Fibroblast of the conjunctiva (primary cell): ENCODE measurements at regions not wholly inside any gene's neighbourhood (a gene's known extent, or its start where the extent isn't known, plus 50 kb on each side); places are given as distances from the start of the nearest gene placed in this dataset.

ENCODE experiments used
- DNase-seq: peaks from one replicate; pipeline ENCODE4 v3.0.0-alpha.2; 2010; ENCODE audit warnings: low read depth

DNA sequence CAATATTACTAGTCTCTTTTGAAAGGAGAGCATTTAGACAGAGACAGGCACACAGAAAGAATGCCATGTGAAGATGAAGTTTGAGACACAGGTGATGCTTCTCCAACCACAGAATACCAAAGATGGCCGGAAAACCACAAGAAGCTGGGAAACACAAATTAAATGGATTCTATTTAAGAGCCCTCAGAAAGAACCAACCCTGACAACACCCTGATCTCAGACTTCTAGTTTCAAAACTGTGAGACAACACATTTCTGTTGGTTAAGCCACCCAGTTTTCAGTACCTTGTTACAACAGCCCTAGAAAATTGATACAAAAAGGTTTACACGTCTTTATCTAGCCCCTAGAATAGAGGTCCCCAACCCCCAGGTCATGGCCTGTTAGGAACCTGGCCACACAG is 79.8 kb upstream of the CCNG1 start:
- no peak for DNase-seq

DNA sequence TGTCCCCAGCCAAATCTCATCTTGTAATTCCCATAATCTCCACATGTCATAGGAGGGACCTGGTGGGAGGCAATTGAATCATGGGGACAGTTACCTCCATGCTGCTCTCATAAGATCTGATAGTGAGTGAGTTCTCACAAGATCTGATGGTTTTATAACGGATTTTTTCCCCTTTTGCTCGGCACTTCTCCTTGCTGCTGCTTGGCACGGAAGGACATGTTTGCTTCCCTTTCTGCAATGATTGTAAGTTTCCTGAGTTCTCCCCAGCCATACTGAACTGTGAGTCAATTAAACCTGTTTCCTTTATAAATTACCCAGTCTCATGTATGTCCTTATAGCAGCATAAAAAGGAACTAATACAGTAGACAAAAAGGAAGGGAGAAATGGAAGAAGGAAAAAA is 76.7 kb upstream of the CCNG1 start:
- no peak for DNase-seq

DNA sequence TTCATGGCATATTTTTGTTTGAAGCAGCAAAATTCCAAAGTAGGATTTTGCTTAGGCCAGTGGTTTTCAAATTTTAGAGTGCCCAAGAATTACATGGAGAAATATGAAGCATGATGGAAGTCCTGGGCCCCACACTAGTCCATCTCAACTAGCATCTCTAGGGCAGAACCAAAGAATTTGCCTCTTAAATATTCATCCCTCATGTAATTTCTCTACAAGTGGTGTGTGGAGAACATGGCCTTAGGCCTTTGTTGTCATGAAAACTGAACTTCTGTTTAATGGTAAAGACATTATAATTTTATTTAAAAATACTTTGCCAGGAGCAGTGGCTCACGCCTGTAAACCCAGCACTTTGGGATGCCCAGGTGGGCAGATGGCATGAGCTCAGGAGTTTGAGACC is 75.9 kb upstream of the CCNG1 start:
- DNase-seq, result no peak

DNA sequence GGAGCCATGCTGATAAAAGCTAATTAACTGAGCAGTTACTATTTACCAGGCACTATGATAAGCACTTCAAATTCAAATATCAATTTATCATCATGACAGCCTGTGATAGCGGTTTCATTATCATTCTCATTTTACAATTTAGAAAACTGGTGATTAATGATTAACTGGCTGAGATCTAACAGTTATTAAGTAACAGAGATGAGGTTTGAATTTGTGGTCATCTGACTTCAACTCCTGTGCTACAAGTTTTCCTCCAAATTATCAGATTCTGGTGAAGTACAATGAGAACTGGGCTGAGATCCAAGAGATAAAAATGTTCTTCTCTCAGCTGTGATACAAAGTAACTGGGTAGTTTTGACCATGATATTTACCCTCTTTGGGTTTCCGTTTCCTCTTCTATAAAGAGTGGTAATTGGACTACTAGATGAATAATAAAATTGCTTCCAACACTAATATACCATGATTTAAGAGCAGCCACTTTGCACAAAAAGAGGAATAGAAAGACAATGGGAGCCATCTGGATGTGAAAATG is 74.5 kb upstream of the CCNG1 start:
- no peak for DNase-seq

DNA sequence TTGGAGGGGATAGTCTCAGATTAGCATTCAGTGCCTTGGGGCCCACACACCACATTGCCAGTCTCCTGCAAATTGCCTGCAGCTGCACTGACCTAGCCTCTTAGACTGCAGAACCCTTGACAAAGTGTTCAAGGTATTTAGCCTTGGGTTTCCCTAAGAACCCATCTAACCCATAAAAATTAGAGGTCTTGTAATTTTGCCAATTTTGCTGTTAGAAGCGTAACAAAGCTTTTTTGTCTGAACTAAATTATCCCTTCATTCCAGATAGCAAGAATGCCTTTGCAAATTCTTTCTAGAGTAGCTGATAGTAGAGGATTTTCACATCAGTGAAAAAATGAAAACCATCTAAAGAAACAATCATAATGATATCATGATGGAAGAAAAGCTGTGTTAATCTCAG is 74.0 kb upstream of the CCNG1 start:
- no peak for DNase-seq

DNA sequence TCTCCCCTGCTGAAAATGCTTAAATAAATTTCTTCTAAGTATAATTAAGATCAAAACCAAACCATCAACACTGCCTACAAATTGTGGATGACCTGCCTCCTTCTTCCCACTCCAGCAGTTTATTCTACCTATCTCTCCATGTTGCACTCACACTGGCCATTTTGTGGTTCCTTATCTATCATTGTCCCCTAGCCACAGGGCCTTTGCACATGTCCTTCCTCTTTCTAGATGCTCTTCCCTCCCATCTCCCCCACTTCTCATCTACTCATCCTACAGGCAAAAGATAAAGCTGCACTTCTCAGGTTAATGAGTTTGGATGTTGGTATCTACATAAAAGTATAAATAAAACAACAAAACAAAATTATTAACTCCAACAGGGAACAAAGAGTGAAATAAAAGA is 70.6 kb upstream of the CCNG1 start:
- no peak for DNase-seq

DNA sequence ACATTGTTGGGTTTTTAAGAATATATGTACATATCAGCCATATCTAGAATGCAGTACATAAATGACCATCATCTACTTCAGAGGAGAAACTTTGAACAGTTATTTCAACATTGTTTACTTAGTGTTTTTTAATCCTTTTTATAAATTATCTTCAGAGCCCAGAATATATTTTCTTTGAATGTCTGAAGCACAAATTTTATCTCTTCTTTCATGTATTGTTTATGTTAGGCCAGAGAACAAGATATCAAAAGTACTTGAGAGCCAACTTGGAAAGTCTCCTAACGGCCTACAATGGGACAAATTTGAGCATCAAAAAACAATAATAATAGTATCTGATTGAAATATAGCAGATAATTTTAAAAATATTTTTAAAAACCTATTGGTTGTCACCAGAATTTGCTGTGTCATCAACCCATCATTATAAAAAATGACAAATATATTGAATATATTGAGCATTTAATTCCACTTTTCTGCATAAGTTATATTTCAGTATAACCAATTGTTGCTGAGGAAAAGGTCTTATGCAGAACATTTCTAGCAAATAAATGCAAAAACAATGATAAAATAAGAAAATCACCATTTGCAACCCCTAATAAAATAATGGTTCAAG is 67.5 kb upstream of the CCNG1 start:
- no peak for DNase-seq

DNA sequence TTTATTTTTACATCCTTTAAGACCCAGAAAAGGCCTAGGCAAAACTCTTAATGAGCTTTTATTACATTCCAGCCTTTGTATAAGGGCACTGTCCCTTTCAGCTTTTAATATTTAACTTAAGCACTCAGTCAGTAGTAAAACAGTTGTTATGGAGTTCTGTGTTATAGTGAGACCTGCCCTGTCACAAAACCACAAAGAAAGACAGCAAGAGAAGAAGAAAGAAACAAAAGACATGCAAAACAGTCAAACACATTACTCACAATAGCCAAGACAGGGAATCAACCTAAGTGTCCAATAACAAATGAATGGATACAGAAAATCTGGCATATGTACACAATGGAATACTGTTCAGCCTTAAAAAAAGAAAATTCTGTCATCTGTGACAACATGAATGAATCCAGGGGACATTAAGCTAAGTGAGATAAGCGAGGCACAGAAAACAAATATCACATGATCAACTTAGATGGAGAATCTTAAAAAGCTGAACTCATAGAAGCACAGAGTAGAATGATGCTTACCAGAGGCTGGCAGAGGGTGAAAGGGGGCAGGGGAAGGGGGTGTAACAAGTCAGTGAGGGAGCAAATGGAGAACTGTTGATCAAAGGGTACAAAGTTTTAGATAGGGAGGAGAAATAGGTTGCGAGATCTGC is 63.8 kb upstream of the CCNG1 start:
- no peak for DNase-seq

DNA sequence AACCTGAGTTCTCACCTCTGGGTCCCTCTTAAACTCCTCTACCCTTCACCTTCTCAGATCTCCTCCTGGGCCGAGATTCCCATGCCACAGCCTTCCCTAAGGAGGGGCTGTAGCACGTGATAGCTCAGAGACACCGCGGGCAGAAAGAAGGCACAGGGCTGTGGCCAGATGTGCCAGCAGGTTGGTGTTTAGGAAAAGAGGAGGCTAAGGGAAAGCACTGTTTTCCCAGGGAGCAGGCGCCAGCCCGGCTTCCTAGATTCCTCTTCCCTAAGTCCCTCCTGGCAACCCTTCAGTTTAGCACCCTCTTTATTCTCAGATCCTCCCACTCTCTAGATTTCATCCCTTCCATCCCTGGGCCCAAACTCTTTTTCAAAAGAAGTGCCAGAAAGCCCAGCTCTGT is 59.4 kb upstream of the CCNG1 start:
- no peak for DNase-seq

DNA sequence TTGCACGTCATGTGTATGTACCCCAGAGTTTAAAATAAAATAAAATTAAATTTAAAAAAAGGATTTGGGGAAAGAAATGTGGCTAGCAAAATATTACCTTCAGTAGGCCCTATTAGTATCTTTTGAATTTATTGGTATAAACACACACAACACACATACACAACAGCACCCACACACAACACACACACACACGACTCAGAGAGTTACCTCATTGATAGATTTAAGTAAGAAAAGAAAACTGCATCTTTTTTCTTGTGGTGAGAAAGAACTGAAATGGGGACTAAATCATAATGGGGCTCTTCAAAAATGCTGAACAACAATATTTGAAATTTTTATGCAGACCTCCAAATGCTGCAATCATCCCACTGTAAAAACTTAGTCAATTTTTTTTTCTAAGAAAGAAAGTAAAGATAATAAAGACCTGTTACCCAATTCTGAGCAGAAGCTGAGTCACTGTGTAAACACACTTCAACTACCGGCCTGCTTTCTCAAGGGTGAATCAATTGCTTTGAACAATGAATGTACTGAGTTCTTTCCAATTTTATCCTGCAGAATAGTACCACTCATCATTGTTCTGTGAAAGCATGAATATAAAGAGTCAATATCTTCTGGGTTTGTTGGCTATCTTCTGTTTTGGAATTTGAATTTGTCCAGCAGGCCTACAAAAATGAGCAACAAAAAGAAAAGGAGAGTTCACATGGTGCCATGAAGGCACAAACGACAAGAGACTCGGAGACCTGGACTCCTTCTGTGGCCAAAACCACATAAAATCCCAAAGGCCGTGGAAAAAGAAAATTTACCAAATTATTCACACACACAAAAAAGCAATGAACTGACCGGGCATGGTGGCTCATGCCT is 57.9 kb upstream of the CCNG1 start:
- peak; percentile 68 for DNase-seq

DNA sequence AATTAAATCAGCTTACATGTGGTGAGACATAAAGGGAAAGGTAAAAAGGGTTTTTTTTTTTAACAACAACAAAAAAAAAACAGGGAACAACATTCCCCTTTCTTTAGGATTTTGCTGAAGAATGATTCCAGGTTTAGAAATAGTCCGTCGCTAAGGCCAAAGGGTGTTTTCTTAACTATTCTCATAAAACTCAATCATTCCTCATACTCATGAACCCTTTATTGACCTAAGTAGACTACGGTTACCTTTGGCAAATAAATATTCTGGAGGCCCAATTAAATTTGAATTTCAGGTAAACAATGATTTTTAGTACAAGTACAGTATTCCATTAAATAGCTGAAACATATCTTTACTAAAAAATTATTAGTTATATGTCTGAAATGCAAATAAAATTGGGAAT is 55.6 kb upstream of the CCNG1 start:
- no peak for DNase-seq

DNA sequence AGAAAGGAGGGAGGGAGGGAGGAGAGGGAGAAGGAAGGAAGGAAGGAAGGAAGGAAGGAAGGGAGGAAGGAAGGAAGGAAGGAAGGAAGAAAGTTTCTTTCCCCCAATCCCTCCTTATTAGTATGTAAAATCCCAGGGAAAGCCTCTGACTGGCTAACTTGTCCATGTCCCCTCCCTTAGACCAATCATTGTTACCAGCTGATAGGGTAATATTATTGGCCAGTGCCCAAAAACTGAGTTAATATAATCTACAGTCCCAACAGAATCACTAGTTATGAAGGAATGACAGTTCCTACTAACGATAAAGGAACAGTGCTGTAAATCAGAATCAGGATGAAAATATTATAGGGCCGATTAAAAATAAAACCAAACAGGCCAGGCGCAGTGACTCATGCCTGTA is 53.6 kb upstream of the CCNG1 start:
- no peak for DNase-seq

DNA sequence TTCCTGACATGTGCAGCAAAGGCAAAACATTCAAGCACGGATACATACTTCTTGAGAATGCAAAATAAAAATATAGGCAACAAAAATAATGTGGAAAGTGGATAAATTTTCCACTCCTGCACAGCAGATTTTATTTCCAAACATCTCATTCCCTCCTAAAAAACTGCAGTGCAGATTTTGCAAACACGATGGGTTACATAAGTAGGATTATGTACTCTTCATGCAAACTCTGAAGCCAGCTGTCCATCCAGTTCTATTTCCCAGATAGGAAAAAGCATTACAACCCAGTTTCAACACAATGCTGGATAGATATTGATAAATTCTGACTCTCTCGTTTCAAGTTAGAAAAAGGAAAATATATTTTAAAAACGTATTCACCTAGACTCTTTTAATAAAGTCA is 52.7 kb upstream of the CCNG1 start:
- no peak for DNase-seq

DNA sequence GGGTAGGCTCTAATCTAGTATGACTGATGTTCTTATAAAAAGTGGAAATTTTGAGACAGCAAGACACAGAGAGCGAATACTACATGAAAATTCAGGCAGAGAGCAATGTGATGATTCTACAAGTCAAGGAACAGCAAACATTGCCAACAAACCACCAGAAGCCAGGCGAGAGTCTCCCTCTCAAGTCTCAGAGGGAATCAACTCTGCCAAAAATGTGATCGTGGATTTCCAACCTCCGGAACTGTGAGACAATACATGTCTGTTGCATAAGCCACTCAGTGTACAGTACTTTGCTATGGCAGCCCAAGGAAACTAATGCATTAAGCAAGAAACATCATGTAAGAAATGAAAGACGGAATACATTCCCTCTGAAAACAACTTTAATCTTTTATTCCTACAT is 52.1 kb upstream of the CCNG1 start:
- DNase-seq, result peak; percentile 68

DNA sequence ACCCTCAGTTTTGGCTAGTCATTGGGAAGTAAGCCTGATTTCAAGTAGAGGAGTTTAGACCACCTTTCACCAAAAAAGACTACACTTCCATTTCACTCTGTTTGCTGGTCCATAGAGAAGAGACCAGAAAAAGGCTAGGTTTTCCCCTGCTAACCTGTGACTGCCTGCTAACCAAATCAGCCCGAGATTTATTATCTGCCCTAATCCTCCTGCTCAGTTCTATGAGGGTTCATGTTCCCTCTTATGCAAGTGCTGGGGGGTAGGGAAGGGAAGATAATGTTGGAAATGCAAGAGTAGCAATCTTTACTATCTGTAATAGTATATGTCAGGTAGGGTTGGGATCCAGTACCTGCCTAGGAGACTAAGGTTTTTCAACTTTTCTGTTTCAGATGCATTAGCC is 51.6 kb upstream of the CCNG1 start:
- DNase-seq, result no peak

DNA sequence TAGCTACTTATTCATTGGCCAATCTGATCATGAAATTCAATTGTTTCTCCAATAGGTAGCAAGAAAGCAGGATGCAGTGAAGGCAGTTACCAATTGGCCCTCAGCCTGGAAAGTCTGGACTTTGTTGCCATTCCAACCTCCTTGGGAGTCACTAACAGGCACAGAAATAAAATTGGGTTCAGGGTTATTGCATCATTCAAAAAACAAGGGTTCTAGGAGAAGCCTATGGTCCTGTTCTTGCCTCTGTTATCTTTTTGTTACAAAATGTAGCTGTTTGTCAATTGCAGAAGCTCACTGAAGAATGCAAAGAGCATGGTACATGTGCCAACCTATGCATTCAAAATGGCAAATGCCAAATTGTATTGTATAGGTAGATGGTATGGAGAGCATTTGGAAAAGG is 51.0 kb upstream of the CCNG1 start:
- no peak for DNase-seq

DNA sequence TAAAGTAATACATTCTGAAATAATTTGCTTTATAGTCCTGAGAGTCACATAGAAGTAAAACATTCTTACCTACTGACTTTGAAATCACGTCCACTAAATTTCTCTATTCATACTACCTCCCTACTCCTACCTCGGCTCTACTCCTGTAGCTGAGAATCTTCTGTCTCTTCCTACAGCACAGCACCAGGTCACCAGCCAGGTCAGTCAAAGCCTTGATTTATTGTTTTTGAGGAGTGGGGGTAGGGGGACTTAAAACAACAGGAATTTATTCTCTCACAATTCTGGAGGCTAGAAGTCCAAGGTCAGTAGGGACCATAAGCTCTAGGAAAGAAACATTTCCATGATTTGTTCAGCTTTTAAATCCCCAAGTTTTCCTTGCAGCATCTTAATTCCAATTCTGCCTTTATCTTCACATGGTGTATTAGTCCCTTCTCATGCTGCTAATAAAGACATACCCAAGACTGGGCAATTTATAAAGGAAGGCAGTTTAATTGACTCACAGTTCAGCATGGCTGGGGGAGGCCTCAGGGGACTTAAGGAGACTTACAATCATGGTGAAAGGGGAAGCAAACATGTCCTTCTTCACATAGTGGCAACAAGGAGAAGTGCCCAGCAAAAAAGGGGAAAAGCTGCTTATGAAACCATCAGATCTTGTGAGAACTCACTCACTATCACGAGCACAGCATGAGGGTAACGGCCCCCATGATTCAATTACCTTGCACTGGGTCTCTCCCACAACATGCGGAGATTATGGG is 49.6 kb upstream of the CCNG1 start:
- no peak for DNase-seq
